ENCODE measurements at regions not wholly inside any gene's neighbourhood (a gene's known extent, or its start where the extent isn't known, plus 50 kb on each side); places are given as distances from the start of the nearest gene placed in this dataset.

DNA sequence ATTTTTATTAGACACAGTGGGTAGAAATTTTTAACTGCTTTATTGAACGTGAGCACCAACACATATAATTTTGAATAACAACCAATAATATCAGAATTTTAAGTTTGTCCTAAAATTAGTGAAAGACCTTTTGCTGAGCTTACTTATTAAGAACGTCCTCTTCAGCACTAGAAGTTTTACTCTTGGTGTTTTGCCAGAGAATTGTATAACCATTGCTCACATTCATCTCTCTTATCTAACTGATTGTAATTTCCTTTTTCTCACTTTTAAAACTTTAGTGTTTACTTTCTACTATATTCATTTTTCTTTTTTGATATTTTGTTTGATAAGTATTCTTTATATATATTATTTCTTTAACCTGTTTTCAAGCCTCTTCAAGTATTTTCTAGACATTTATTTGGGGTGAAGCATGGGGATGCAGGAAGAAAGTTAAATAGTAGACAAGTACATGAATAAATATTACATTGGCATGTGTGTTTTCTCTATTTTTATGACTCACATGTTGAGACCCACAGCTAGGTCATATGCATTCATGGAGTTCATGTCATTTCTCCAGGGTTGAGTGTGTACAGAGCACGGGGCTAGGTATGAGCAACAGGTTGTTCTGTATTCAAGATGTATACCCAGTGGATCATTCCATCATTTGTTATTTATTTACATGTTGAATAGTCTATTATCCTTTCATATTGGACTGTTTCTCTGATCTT, 90.6 kb downstream of the ATP6V1G3 start:
- DNase-seq: peak; percentile 59
- no peak for TF ChIP-seq EZH2phosphoT487 (IDR thresholded peaks at IDR 0.05; ENCODE audit: insufficient read depth, low read depth)
- TF ChIP-seq EZH2 (IDR thresholded peaks at IDR 0.05; ENCODE audit: insufficient read depth, poor library complexity, severe bottlenecking): no peak
- peaks cover 23% of the 10 kb centered on the region for H3K4me1 ChIP-seq (ENCODE audit: insufficient read depth)
- H2AFZ ChIP-seq: no peak overlapping the region
- H3F3A ChIP-seq (ENCODE audit: insufficient read depth): no peaks in the 10 kb centered on the region
- in situ Hi-C loops (cut with MboI): loop anchor here (25.0 kb wide), 3 partner anchors 363 to 838 kb away; partner anchors contain the start of genes C1orf53 and LHX9
- no peak overlapping the region for H3K4me3 ChIP-seq
- WGBS, 2 experiments (ENCODE audit: low coverage in 1 of 2, low lambda C conversion rate in 2 of 2, missing lambda C conversion rate in 2 of 2): 61 to 62% methylated on average over 3 of the region's 3 CpGs
- H3K36me3 ChIP-seq (ENCODE audit: low read depth): no peaks in the 10 kb centered on the region
- H3K27ac ChIP-seq: no peak overlapping the region
- H3K4me2 ChIP-seq (ENCODE audit: unreplicated experiment): peak overlapping the region; percentile 8
- H3K79me2 ChIP-seq (ENCODE audit: insufficient read depth): no peaks in the 10 kb centered on the region
- H3K27me3 ChIP-seq (replicated peaks; ENCODE audit: insufficient read depth): no peaks in the 10 kb centered on the region
- H3K9me2 ChIP-seq (ENCODE audit: insufficient read depth): no peaks in the 10 kb centered on the region
- H3K9me3 ChIP-seq (ENCODE audit: low read depth): no peaks in the 10 kb centered on the region
- H4K20me1 ChIP-seq (ENCODE audit: insufficient read depth): no peaks in the 10 kb centered on the region
- no peak overlapping the region for H3K9ac ChIP-seq

DNA sequence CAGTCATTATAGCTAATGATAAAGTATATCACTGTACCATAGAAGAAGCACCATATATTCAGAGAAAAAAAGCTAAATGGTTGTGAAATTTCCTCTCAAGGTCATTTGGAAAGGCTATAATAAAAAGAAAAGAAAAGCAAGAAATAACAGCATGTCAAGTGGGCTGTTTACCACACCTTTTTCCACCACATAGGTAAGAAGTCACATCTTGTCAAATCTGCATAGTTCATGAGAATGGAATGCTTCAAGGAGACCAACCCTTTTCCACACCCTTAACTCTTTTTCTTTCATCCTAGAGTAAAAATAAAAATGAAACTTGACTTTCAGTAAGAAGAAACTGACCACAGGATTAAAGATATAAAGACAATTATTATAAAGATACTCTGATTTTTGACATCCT, 91.2 kb downstream of the ATP6V1G3 start:
- Histone ChIP-seq H3K4me1 (ENCODE audit: insufficient read depth) (peaks cover 29% of the 10 kb centered on the region), H3F3A (ENCODE audit: insufficient read depth) (peaks cover 4% of the 10 kb centered on the region; the same call in 1 of the 2 replicates), H3K9ac (no peak overlapping the region), H3K79me2 (ENCODE audit: insufficient read depth) (no peaks in the 10 kb centered on the region), H3K27me3 (replicated peaks; ENCODE audit: insufficient read depth) (no peaks in the 10 kb centered on the region), H3K4me3 (no peak overlapping the region), H2AFZ (0 out of 2 replicates have a peak overlapping the region, but pooled peaks have one; percentile 1), H4K20me1 (ENCODE audit: insufficient read depth) (no peaks in the 10 kb centered on the region), H3K9me3 (ENCODE audit: low read depth) (no peaks in the 10 kb centered on the region), H3K9me2 (ENCODE audit: insufficient read depth) (no peaks in the 10 kb centered on the region), H3K27ac (no peak overlapping the region), H3K4me2 (ENCODE audit: unreplicated experiment) (peak overlapping the region; percentile 8), H3K36me3 (ENCODE audit: low read depth) (no peaks in the 10 kb centered on the region)
- TF ChIP-seq EZH2phosphoT487 (IDR thresholded peaks at IDR 0.05; ENCODE audit: insufficient read depth, low read depth) (no peak), EZH2 (IDR thresholded peaks at IDR 0.05; ENCODE audit: insufficient read depth, poor library complexity, severe bottlenecking) (no peak)
- no peak for DNase-seq
- in situ Hi-C loops (cut with MboI): no loop called here

DNA sequence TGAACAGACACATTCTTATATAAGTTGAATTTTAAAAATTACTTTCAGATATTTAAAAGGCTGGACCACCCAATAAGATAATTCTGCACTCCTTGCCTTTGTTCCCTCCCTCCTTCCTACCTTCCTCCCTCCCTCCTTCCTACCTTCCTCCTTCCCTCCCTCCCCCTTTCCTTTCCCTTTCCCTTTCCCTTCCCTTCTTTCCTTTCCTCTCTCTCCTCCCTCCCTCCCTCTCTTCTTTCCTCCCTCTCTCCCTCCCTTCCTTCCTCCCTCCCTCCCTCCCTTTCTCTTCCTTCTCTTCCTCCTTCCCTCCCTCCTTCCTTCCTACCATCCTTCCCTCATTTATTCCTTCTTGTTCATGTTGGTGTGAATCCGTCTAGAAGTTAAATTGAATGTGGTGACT, 93.0 kb downstream of the ATP6V1G3 start:
- Histone ChIP-seq H3K4me2 (ENCODE audit: unreplicated experiment) (no peak overlapping the region), H4K20me1 (ENCODE audit: insufficient read depth) (no peaks in the 10 kb centered on the region), H3K9me2 (ENCODE audit: insufficient read depth) (no peaks in the 10 kb centered on the region), H3K9me3 (ENCODE audit: low read depth) (no peaks in the 10 kb centered on the region), H3K27ac (no peak overlapping the region), H3K79me2 (ENCODE audit: insufficient read depth) (no peaks in the 10 kb centered on the region), H3F3A (ENCODE audit: insufficient read depth) (peaks cover 16% of the 10 kb centered on the region), H3K4me1 (ENCODE audit: insufficient read depth) (peaks cover 45% of the 10 kb centered on the region), H3K9ac (no peak overlapping the region), H3K27me3 (replicated peaks; ENCODE audit: insufficient read depth) (no peaks in the 10 kb centered on the region), H2AFZ (no peak overlapping the region), H3K36me3 (ENCODE audit: low read depth) (no peaks in the 10 kb centered on the region), H3K4me3 (no peak overlapping the region)
- in situ Hi-C loops (cut with MboI): no loop called here
- 88 to 97% methylated on average over 1 of the region's 1 CpG for WGBS, 2 experiments (ENCODE audit: low coverage in 1 of 2, low lambda C conversion rate in 2 of 2, missing lambda C conversion rate in 2 of 2)
- no peak for DNase-seq
- no peak for TF ChIP-seq EZH2phosphoT487 (IDR thresholded peaks at IDR 0.05; ENCODE audit: insufficient read depth, low read depth)
- TF ChIP-seq EZH2 (IDR thresholded peaks at IDR 0.05; ENCODE audit: insufficient read depth, poor library complexity, severe bottlenecking): no peak

DNA sequence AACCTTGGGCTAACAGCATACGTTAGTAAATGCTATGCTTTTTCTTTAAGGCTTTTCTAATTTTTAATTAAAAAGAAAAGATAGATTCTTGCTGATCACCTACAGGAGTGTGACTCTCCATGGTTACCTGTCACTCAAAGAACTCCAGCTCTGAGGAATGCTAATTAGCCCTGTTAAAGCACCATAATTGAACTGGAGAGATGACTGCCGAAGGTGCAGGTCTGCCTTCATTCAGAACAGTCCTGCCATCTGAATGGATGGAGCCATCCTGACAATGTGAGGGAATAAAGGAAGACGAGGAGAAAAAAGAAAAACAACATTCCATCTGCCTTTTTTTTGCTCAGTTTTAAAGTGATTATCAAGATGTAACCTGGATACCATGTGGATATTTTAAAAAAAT, 94.6 kb downstream of the ATP6V1G3 start:
- H2AFZ ChIP-seq: peak overlapping the region; percentile 2; the same call in 1 of the 2 replicates
- TF ChIP-seq EZH2 (IDR thresholded peaks at IDR 0.05; ENCODE audit: insufficient read depth, poor library complexity, severe bottlenecking) (no peak), EZH2phosphoT487 (IDR thresholded peaks at IDR 0.05; ENCODE audit: insufficient read depth, low read depth) (no peak)
- WGBS, 2 experiments (ENCODE audit: low coverage in 1 of 2, low lambda C conversion rate in 2 of 2, missing lambda C conversion rate in 2 of 2): 70 to 79% methylated on average over 3 of the region's 3 CpGs

More for the DNA sequence above, 94.6 kb downstream of the ATP6V1G3 start:
- peaks cover 16% of the 10 kb centered on the region for H3F3A ChIP-seq (ENCODE audit: insufficient read depth)
- no peak overlapping the region for H3K4me3 ChIP-seq
- no peaks in the 10 kb centered on the region for H3K36me3 ChIP-seq (ENCODE audit: low read depth)
- in situ Hi-C loops (cut with MboI): no loop called here
- H3K27ac ChIP-seq: peak overlapping the region; percentile 80
- no peaks in the 10 kb centered on the region for H3K9me2 ChIP-seq (ENCODE audit: insufficient read depth)
- no peak for DNase-seq
- no peaks in the 10 kb centered on the region for H3K79me2 ChIP-seq (ENCODE audit: insufficient read depth)
- H3K4me1 ChIP-seq (ENCODE audit: insufficient read depth): peaks cover 45% of the 10 kb centered on the region
- H3K9ac ChIP-seq: no peak overlapping the region
- H3K27me3 ChIP-seq (replicated peaks; ENCODE audit: insufficient read depth): no peaks in the 10 kb centered on the region
- no peaks in the 10 kb centered on the region for H4K20me1 ChIP-seq (ENCODE audit: insufficient read depth)
- H3K4me2 ChIP-seq (ENCODE audit: unreplicated experiment): no peak overlapping the region
- no peaks in the 10 kb centered on the region for H3K9me3 ChIP-seq (ENCODE audit: low read depth)
